Stimulated activated naive B cell treated with anti-CD40 and anti-IgM and Interleukin-4, amounts not matched to agents 10 μg/mL and 1 μg/mL and 100 μg/mL, for 72 hours (primary cell): ENCODE measurements at regions not wholly inside any gene's neighbourhood (a gene's known extent, or its start where the extent isn't known, plus 50 kb on each side); places are given as distances from the start of the nearest gene placed in this dataset.
"Not testable (repeated sequence)": the region's sequence is repeated elsewhere in the genome, so short reads cannot be mapped to it uniquely, and the experiment has no call there.

Experiments used
- ATAC-seq, 2 donors: fragments of 150-1000 bp; cut with Tn5 transposase; replicated peaks; 2 replicates each; pipeline ENCODE4 v1.10.0; 2021; ENCODE audit warnings: moderate library complexity in 1 of 2
- DNase-seq: peaks from one replicate; pipeline ENCODE4 v3.0.0; 2021
- H3K27ac Mint-ChIP-seq: one replicate; pipeline ENCODE4 v1.8.0; 2022; ENCODE audit warnings: mild to moderate bottlenecking, mixed read lengths
- H3K27me3 Mint-ChIP-seq, 2 donors: one replicate each; pipeline ENCODE4 v1.8.0; 2022; ENCODE audit warnings: mixed read lengths in 2 of 2
- H3K36me3 Mint-ChIP-seq, 2 donors: one replicate each; pipeline ENCODE4 v1.8.0; 2022; ENCODE audit warnings: mixed read lengths in 2 of 2, mild to moderate bottlenecking in 1 of 2
- H3K4me1 Mint-ChIP-seq, 2 donors: one replicate each; pipeline ENCODE4 v1.8.0; 2022; ENCODE audit warnings: mixed read lengths in 2 of 2, mild to moderate bottlenecking in 1 of 2
- H3K4me3 Mint-ChIP-seq, 2 donors: one replicate each; pipeline ENCODE4 v1.8.0; 2022; ENCODE audit warnings: mild to moderate bottlenecking in 2 of 2, mixed read lengths in 2 of 2, moderate library complexity in 1 of 2
- H3K9me3 Mint-ChIP-seq, 2 donors: one replicate each; pipeline ENCODE4 v1.8.0; 2022; ENCODE audit warnings: mixed read lengths in 2 of 2, mild to moderate bottlenecking in 1 of 2

DNA sequence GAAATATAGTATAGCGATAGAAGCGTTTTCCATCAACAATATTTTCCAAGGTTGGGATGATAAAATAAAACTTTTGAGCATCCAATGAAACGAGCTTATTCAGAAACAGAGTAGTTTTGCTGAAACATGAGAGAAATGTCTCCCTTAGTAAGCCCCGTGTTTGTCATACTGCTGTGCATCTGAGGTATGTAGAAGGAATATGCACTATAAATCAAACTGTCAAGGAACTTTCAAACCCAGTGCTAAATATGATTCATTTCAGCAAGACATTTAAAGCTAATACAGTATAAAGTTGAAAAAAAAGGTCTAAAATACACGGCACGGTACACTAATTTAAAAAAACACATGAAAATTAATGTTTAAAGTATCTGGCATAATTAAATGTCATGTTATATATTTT lies 546.2 kb downstream of the SLITRK5 start:
- Mint-ChIP-seq H3K4me1 (no peaks in the 10 kb centered on the region), H3K9me3 (no peaks in the 10 kb centered on the region), H3K27me3 (no peaks in the 10 kb centered on the region), H3K27ac (no peak overlapping the region), H3K4me3 (no peak overlapping the region), H3K36me3 (no peaks in the 10 kb centered on the region)
- DNase-seq: no peak
- ATAC-seq: no peak

DNA sequence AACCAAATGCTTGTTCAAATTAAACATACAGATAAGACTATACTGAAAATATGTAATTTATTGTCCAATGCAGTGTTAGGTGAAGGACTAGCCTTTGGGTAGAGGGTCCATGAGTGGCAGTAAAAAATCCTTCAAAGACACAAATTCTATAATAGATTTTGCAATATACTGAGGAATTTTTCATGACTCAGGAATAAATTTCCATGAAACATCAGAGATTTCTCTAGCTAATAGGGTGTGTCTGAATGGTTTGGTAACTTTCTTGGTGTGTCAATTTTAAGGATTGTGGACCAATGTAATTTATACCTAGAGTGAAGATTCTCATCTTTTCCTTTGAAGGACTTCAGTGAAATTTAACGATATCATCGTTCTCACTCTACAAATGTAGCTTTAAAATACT lies 546.7 kb downstream of the SLITRK5 start:
- no peaks in the 10 kb centered on the region for H3K36me3 Mint-ChIP-seq
- no peak overlapping the region for H3K4me3 Mint-ChIP-seq
- ATAC-seq: no peak
- no peaks in the 10 kb centered on the region for H3K4me1 Mint-ChIP-seq
- H3K27ac Mint-ChIP-seq: no peak overlapping the region
- H3K27me3 Mint-ChIP-seq: no peaks in the 10 kb centered on the region
- H3K9me3 Mint-ChIP-seq: no peaks in the 10 kb centered on the region
- no peak for DNase-seq

DNA sequence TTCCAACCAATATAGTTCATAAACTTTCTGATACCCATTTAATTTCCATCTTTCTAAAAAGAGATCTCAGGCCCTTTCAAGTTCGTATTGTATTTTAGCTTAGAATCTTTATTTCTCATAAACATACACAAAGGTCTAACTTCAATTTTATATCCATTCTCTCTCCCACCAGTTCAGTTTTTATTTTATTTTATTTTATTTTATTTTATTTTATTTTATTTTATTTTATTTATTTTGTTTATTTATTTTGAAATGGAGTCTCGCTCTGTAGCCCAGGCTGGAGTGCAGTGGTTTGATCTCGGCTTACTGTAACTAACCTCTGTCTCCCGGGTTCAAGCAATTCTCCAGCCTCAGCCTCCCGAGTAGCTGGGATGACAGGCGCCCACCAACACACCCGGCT lies 552.8 kb downstream of the SLITRK5 start:
- H3K27me3 Mint-ChIP-seq: no peaks in the 10 kb centered on the region
- no peaks in the 10 kb centered on the region for H3K36me3 Mint-ChIP-seq
- no peak overlapping the region for H3K27ac Mint-ChIP-seq
- no peaks in the 10 kb centered on the region for H3K4me1 Mint-ChIP-seq
- no peak for ATAC-seq
- no peak for DNase-seq
- H3K9me3 Mint-ChIP-seq: no peaks in the 10 kb centered on the region
- H3K4me3 Mint-ChIP-seq: no peak overlapping the region

DNA sequence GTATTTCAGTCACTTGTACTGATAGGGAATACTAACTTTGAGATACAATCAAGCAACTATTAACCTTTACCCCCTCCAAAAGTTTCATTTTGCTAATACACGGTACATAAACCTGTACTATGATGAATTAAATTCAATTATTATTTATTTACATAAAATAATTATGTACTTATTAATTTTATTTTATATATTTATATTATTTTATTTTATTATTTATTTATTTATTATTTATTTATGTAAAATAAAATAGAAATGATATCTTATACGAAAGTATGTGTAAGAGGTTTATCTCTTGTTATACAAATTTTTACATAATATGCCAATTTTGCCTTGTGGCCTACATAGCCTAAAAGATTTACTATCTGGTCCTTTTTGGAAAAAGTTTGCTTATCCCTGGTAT lies 564.3 kb downstream of the SLITRK5 start:
- Mint-ChIP-seq H3K27ac (no peak overlapping the region), H3K9me3 (peaks cover 0 to 2% of the 10 kb centered on the region in 2 donors), H3K36me3 (no peaks in the 10 kb centered on the region), H3K27me3 (no peaks in the 10 kb centered on the region), H3K4me3 (no peak overlapping the region), H3K4me1 (no peaks in the 10 kb centered on the region)
- ATAC-seq (no peak), DNase-seq (no peak)

DNA sequence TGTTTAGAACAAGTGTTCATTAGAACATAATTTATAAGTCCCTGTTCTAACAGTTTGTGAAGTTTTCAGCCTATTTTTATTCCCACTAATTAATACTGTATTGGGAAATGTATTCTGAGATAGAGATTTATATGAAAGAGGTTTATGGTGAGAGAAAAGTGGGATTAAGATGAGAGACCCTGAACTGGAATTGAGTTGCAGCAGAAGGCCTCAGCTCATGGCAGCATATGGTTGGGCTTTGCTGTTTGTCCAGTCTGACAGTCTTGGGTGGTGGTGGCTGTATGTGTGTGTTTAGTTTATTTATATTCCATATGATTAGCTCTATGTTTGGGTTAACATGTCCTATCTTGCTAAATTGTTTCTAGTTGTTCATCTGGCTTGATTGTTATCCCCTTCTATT lies 575.1 kb downstream of the SLITRK5 start:
- no peaks in the 10 kb centered on the region for H3K36me3 Mint-ChIP-seq
- no peak for ATAC-seq
- H3K27me3 Mint-ChIP-seq: no peaks in the 10 kb centered on the region
- H3K27ac Mint-ChIP-seq: no peak overlapping the region
- no peaks in the 10 kb centered on the region for H3K9me3 Mint-ChIP-seq
- DNase-seq: no peak
- H3K4me3 Mint-ChIP-seq: no peak overlapping the region
- no peaks in the 10 kb centered on the region for H3K4me1 Mint-ChIP-seq

DNA sequence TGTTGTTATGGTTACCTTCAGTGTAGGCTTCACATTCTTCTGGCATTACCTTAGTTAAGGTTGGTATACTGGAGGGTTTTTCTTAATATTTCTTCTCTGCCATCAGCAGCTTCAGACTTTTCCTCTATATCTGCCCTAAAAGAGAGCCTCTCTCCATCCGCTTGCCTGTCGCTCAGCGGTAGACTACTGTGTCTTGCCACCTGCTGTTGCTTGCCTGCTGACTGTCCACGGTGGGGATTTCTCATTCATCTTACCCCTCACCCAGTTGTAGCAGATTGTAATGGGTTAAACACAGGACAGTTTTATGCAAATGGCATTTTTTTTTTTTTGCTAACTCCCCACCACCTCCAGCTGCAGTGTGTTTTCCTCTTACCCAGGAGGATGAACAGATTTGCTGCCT lies 577.2 kb downstream of the SLITRK5 start:
- Mint-ChIP-seq H3K27me3 (no peaks in the 10 kb centered on the region), H3K4me3 (no peak overlapping the region), H3K36me3 (no peaks in the 10 kb centered on the region), H3K9me3 (no peaks in the 10 kb centered on the region), H3K27ac (no peak overlapping the region), H3K4me1 (no peaks in the 10 kb centered on the region)
- no peak for DNase-seq
- ATAC-seq: no peak

DNA sequence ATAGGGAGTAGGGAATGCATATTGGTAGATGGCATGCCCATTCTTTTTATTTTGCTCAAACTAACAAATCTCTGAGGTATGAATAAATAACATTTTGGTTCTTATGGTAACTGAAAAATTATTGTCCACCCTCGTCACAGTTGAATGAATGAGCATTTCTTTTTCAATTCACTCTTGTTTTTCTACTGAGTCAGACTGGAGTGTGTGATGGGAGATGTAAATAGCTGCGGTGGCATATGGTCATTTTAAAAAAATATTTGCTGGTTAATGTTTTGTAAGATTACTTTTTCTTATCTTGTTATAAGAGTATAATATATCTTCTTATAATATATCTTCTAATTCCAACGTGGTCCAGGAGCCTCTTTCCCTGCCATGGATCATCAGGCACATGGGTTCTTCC lies 586.5 kb downstream of the SLITRK5 start:
- Mint-ChIP-seq H3K36me3 (no peaks in the 10 kb centered on the region), H3K4me1 (no peaks in the 10 kb centered on the region), H3K4me3 (no peak overlapping the region), H3K27ac (no peak overlapping the region), H3K27me3 (no peaks in the 10 kb centered on the region), H3K9me3 (no peaks in the 10 kb centered on the region)
- DNase-seq: no peak
- no peak for ATAC-seq

DNA sequence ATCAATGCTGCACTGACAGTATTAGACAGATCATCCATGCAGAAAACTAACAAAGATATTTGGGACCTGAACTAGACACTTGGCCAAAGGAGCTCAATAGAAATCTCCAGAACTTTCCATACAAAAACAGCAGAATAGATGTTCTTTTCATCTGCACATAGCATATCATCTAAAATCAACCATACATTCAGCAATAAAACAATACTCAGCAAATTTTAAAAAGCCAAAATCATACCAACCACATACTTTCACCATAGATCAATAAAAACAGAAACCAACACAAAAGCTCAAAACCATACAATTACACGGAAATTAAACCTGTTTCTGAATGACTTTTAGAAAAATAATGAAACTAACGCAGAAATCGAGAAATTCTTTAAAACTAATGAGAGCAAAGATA lies 592.6 kb downstream of the SLITRK5 start:
- Mint-ChIP-seq H3K9me3 (peaks cover 0 to 2% of the 10 kb centered on the region in 2 donors), H3K27ac (no peak overlapping the region), H3K27me3 (no peaks in the 10 kb centered on the region), H3K4me3 (no peak overlapping the region), H3K36me3 (no peaks in the 10 kb centered on the region), H3K4me1 (no peaks in the 10 kb centered on the region)
- DNase-seq: no peak
- no peak for ATAC-seq

DNA sequence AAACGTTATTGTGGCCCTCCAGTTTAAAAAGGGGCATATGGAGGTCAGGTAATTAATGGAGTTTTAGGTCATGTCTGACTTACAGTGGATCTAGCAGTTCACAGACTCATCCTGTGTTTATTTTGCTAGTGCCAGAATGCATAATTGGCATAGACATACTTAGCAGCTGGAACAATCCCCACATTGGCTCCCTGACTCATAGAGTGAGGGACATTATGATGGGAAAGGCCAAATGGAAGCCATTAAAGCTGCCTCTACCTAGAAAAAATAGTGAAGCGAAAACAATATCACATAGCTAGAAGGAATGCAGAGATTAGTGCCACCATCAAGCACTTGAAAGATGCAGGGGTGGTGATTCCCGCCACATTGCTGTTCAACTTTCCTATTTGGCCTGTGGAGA lies 610.7 kb downstream of the SLITRK5 start:
- H3K4me3 Mint-ChIP-seq: no peak overlapping the region
- no peak overlapping the region for H3K27ac Mint-ChIP-seq
- ATAC-seq (no peak), DNase-seq (no peak)
- H3K27me3 Mint-ChIP-seq: no peaks in the 10 kb centered on the region
- no peaks in the 10 kb centered on the region for H3K36me3 Mint-ChIP-seq
- H3K4me1 Mint-ChIP-seq: no peaks in the 10 kb centered on the region
- peaks cover 4 to 7% of the 10 kb centered on the region in 2 donors for H3K9me3 Mint-ChIP-seq

DNA sequence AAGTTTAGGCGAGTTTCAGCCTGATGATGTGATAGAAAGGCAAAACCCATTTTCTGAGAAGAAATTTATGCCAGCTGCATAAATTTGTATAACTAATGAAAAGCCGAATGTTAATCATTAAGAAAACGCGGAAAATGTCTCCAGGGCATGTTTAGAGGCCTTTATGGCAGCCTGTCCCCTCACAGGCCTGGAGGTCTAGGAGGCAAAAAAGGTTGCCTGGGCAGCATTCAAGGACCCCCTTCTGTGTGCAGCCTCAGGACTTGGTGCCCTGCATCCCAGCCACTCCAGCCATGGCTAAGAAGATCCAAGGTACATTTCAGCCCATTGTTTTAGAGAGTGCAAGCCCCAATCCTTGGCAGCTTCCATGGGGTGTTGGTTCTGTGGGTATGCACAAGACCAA lies 614.2 kb downstream of the SLITRK5 start:
- ATAC-seq: no peak
- no peaks in the 10 kb centered on the region for H3K4me1 Mint-ChIP-seq
- H3K36me3 Mint-ChIP-seq: no peaks in the 10 kb centered on the region
- no peak overlapping the region for H3K27ac Mint-ChIP-seq
- H3K9me3 Mint-ChIP-seq: peaks cover 5 to 10% of the 10 kb centered on the region in 2 donors
- no peak for DNase-seq
- H3K27me3 Mint-ChIP-seq: no peaks in the 10 kb centered on the region
- no peak overlapping the region for H3K4me3 Mint-ChIP-seq

DNA sequence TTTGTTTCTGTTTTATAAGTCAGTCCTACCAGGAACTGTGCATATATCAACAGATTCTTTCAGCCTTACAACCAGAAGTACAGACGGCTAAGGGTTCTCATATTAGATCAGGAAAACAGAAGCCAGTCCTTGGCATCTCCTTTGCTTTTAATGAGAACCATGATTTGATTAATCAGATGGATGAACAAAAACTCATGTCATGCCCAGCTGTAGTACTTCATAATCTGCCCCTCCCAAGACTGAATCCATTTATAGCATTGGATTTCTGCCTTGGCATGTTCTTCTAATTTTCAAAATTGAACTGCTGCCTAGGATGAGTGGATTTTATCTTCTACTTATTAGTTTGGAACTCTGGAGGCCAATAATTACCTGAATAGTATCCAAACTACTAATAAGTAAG lies 617.2 kb downstream of the SLITRK5 start:
- no peak overlapping the region for H3K4me3 Mint-ChIP-seq
- H3K27me3 Mint-ChIP-seq: no peaks in the 10 kb centered on the region
- no peaks in the 10 kb centered on the region for H3K4me1 Mint-ChIP-seq
- no peak overlapping the region for H3K27ac Mint-ChIP-seq
- no peak for DNase-seq
- H3K9me3 Mint-ChIP-seq: peaks cover 7 to 12% of the 10 kb centered on the region in 2 donors
- ATAC-seq: no peak
- H3K36me3 Mint-ChIP-seq: no peaks in the 10 kb centered on the region

DNA sequence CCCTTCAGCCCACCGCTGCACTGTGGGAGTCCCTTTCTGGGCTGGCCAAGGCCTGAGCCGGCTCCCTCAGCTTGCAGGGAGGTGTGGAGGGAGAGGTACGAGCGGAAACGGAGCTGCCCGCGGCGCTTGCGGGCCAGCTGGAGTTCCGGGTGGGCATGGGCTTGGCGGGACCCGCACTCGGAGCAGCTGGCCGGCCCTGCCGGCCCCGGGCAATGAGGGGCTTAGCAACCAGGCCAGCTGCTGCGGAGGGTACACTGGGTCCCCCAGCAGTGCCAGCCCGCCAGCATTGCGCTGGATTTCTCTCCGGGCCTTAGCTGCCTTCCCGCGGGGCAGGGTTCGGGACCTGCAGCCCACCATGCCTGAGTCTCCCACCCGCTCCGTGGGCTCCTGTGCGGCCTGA lies 620.6 kb downstream of the SLITRK5 start:
- H3K27ac Mint-ChIP-seq, H3K9me3 Mint-ChIP-seq, H3K4me1 Mint-ChIP-seq, H3K4me3 Mint-ChIP-seq, H3K27me3 Mint-ChIP-seq, DNase-seq, ATAC-seq, H3K36me3 Mint-ChIP-seq: not testable (repeated sequence)

DNA sequence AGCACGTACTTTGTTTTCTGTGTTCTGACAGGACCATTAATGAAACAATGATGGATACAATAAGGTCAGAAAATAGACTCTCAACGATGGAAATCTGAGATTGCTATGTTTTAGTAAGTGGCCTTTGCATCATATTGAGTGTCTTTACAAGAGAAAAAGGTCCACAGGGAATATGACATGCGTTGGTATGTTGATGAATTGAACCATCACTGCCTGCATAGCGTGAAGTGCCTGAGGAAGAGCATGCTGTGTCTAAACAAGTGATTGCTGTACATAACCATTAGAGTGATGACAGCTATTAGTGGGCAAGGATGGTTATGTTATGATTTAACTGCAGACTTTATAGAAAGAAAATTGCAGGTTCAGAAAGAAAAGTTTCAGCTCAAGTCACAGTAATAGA lies 623.2 kb downstream of the SLITRK5 start:
- Mint-ChIP-seq H3K27me3 (no peaks in the 10 kb centered on the region), H3K9me3 (peaks cover 6 to 7% of the 10 kb centered on the region in 2 donors), H3K4me3 (no peak overlapping the region), H3K27ac (no peak overlapping the region), H3K36me3 (no peaks in the 10 kb centered on the region), H3K4me1 (no peaks in the 10 kb centered on the region)
- ATAC-seq (no peak), DNase-seq (no peak)

DNA sequence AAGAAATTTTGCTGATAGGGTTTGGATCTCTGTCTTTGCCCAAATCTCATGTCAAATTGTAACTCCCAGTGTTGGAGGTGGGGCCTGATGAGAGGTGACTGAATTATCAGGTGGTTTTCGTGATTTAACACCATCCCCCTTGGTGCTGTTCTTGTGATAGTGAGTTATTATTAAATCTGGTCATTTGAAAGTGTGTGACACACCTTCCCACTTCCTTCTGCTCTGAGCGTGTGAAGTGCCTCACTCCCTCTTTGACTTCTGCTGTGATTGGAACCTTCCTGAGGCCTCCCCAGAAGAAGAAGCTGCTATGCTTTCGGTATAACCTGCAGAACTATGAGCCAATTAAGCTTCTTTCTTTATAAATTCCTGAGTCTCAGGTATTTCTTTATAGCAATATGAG lies 632.0 kb downstream of the SLITRK5 start:
- H3K27ac Mint-ChIP-seq: no peak overlapping the region
- peak overlapping the region; percentile 5 to 26 for H3K4me3 Mint-ChIP-seq
- H3K27me3 Mint-ChIP-seq: no peaks in the 10 kb centered on the region
- peak; percentile 54 to 56 for ATAC-seq
- H3K9me3 Mint-ChIP-seq: peaks cover 5 to 7% of the 10 kb centered on the region in 2 donors
- H3K36me3 Mint-ChIP-seq: peaks cover 0 to 3% of the 10 kb centered on the region in 2 donors
- H3K4me1 Mint-ChIP-seq: peaks cover 10 to 24% of the 10 kb centered on the region in 2 donors
- DNase-seq: no peak

DNA sequence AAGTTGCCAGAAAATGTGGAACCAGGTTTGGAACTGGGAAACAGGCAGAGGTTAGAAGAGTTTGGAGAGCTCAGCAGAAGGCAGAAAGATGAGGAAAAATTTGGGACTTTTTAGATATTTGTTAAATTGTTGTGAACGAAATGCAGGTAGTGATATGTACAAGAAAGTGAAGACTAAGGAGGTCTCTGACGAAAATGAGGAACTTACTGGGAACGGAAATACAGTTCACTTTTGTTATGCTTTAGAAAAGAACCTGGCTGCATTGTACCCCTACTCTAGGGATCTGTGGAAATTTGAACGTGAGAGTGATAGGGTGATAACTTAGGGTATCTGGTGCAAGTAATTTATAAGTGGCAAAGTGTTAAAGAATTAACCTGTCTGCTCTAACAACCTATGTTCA lies 632.4 kb downstream of the SLITRK5 start:
- Mint-ChIP-seq H3K36me3 (peaks cover 1 to 3% of the 10 kb centered on the region in 2 donors), H3K9me3 (peaks cover 5 to 7% of the 10 kb centered on the region in 2 donors), H3K4me3 (peak overlapping the region; percentile 5 to 26), H3K4me1 (peaks cover 10 to 24% of the 10 kb centered on the region in 2 donors), H3K27ac (no peak overlapping the region), H3K27me3 (no peaks in the 10 kb centered on the region)
- no peak for ATAC-seq
- no peak for DNase-seq

DNA sequence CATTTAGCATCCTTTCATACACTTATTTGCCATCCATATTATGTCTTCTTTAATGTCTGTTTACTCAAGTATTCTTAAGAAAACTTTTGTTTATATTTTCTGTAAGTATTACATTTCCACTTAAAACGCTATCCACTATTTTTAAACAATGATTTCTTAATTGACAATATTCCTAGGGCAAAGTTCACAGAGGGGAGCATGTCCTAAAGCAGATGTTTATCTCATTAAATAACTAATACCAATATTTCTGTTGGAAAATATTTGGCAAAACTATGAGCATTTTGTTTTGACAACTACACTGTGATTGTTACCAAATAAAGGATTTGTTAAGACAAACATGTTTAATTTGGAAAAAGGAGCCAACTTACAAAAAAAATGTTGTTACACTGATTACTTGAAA lies 643.3 kb downstream of the SLITRK5 start:
- Mint-ChIP-seq H3K9me3 (peaks cover 0 to 6% of the 10 kb centered on the region in 2 donors), H3K4me3 (no peak overlapping the region)

More for the DNA sequence above, 643.3 kb downstream of the SLITRK5 start:
- no peak for DNase-seq
- no peaks in the 10 kb centered on the region for H3K4me1 Mint-ChIP-seq
- H3K27me3 Mint-ChIP-seq: no peaks in the 10 kb centered on the region
- H3K27ac Mint-ChIP-seq: no peak overlapping the region
- no peaks in the 10 kb centered on the region for H3K36me3 Mint-ChIP-seq
- ATAC-seq: no peak
